Fibroblast of the conjunctiva (primary cell): ENCODE measurements at regions not wholly inside any gene's neighbourhood (a gene's known extent, or its start where the extent isn't known, plus 50 kb on each side); places are given as distances from the start of the nearest gene placed in this dataset.
"Not testable (repeated sequence)": the region's sequence is repeated elsewhere in the genome, so short reads cannot be mapped to it uniquely, and the experiment has no call there.

Experiments used
- DNase-seq: peaks from one replicate; pipeline ENCODE4 v3.0.0-alpha.2; 2010; ENCODE audit warnings: low read depth

DNA sequence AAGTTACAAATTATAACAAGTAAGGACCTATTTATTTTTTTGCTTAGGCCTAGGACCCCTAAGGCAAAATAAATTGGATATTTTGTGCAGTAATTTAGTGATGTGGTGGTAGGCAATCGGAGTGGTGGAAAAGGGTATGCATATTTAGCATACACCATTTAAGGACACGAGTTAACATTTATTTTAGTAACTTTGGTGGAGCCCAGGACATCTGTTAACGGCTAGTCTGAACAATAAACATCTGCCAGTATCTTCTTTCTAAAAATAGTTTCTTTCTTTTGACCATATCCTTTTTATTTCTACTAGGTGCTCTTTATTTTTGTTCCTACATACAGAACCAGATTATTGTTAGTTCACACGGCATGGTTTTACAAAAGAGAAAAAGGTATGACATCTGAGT is 326.3 kb downstream of the CHL1 start:
- no peak for DNase-seq

DNA sequence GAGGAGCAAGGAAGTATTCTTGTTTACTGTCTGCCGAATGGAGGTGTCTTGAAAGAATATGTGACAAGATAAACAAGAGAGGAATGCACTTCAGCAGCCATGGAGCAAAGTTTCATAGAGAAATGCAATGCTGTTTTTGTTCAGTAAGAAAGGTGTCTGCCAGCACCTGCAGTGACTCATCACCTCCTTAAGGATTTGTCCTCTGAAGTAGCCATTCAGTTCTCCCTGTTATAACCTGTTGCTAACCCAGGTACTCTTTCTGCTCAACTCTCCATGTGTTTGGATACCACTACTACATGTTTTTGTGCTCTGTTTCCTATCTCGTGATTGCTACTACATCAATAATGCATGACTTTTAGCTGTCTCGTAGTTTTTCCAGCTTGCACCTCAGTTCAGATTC is 328.9 kb downstream of the CHL1 start:
- no peak for DNase-seq

GRCh38 chr3:535566-536416 is 339.2 kb downstream of the CHL1 start:
- peak; percentile 27 for DNase-seq

GRCh38 chr3:536417-536813 is 339.9 kb downstream of the CHL1 start:
- no peak for DNase-seq

DNA sequence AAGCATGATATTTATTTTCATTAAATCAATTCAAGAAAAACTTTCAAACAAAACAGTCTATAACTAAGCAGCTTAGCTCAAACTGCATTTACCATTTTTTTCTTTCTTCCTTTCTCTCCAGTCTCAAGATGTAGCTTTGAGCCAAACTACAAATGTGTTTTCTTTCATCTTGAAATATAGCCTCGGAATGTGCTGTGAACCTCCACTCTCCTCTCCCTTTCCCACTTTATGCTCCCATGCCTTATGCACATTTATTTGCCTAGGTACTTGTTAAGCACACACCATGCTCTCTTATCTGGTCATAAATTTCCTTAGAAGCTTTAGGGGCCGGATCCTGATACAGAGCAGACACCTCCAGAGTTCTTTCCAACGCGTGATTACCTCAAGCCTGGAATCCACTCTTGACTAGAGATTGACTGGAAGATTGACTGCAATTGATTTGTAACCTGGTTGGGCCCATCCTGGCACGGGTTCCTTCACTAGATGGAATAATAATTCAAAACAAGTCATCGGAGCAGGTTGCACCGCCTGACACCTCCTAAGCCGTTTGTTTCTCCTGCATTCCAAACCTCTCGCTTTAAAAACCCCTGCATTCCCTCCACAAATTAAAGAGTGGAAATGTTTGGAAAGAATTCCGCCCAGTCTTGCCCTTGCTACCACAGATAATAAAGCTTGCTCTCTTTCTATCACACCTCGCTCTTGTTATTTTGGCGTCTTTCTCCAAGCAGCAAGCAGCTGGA is 344.7 kb downstream of the CHL1 start:
- no peak for DNase-seq

DNA sequence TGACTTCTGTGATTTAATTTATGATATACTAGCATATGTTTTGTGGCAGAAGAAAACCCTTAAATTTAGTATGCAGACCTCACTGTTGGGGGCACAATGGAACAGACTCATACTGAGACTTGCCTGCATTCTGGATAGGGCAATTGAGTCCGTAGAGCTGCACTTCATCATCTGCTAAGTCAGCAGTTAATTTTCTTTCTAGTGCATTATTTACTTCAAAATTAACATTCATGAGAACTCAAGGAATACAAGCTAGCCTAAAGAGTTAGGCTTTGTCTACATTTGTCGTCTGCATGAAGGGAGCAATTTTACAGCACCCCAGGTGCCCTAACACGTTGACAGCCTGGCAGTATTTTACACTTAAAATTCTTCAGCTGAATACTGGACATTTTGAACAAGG is 345.5 kb downstream of the CHL1 start:
- no peak for DNase-seq

DNA sequence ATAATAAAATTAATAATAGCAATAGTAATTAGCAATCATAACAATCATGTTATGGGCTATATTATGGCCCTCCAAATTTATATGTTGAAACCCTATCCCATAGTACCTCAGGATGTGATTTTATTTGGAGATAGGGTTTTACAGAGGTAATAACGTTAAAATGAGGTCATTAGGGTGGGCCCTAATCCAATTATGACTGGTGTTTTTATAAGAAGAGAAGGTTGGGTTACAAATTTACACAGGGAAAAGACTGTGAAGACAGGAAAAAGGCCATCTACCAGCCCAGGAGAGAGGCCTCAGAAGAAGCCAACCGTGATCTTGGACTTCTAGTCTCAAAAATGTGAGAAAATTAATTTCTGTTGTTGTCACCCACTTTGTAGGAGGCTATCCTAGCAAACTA is 353.1 kb downstream of the CHL1 start:
- DNase-seq, result no peak

- no peak for DNase-seq
Observed at GRCh38 chr3:550471-550870, 353.9 kb downstream of the CHL1 start.

GRCh38 chr3:557972-558371 is 361.4 kb downstream of the CHL1 start:
- DNase-seq, result no peak

DNA sequence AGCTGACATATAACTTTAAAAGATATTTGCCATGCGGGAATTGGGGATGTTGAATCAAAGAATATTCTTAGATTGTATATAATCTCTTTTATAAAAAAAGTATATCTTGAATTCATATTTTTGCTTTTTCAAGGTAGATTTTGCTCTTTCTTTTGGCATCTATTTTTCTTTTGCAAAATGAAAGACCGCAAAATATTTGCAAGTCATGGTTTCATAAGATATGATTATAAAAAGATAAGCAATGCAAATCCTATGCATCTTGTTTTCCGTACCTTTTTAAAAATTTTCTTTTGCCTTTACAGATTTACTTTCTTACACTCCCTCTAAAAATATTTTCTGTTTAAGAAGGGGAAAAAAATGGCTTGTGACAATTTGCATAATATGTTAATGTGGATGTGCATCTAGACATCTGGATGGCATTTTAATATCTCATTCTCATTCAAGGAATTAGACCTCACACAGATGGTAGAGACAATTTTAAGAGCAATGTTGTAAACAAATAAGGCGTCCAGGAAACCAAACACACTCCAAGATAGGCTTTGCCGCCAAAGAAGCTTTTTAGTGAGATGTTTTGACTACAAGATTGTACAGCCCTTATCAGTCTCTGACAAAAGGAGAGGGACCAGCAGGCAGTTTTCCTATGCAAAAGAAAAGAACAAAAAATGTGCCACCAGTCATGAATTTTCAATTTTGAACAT is 371.1 kb downstream of the CHL1 start:
- no peak for DNase-seq

DNA sequence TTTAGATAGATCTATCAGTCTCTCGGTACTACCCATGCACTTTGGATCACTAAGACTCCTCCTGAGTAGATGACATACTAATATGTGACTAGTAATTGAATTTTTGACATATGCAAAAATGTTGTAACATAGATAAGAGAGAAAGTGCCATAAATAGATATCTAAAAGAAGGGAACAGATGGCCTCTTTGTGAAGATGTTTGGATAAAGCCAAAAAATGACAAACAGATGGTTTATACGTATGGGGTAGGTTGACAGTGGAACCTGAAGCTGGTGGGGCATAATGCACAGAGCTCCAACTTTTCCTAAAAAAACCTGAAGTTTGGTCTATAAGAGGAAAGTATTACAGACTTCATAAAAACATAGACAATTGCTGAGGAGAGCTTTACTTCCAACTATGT is 383.0 kb downstream of the CHL1 start:
- DNase-seq, result not testable (repeated sequence)

DNA sequence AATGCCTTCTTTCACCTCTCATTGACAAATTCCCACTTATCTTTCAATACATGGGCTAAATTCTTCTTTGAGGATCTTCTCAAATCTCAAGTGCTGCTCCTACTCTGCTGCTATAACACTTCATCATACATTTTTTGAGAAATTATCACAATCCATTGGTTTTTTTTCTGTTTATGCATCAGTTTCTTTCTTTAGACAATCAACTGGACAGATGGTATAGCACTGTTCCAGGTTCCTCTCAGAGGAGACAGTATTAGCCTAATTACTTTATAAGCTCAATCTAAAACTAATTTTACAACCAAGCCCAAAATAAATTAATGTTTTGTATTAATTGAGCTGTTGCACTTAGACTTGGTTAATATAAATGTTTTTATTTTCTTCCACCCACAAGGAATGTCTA is 392.5 kb downstream of the CHL1 start:
- not testable (repeated sequence) for DNase-seq

DNA sequence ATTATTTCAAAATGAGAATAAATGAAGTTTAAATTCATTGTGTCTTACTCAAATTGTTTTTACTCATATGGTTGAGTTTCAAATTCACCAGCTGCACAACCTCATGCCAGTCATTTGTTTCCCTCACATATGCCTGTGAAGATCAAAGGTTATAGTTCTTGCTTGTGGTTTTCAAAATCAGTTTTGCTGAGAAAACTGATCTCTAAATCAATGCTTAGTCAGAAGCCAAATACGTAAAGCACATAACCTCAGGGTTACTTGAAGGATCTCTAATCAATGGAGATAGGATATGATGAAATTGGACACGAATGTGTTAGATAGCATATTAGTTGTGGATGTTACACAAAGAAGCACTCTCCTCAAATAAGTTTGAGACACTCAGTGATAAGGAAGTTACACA is 400.7 kb downstream of the CHL1 start:
- not testable (repeated sequence) for DNase-seq

GRCh38 chr3:597746-598145 is 401.2 kb downstream of the CHL1 start:
- DNase-seq, result not testable (repeated sequence)

- DNase-seq, result not testable (repeated sequence)
Observed at GRCh38 chr3:607480-607879, 410.9 kb downstream of the CHL1 start.

- no peak for DNase-seq
Observed at GRCh38 chr3:621714-622113, 425.2 kb downstream of the CHL1 start.

- no peak for DNase-seq
Observed at GRCh38 chr3:622314-622713, 425.8 kb downstream of the CHL1 start.

DNA sequence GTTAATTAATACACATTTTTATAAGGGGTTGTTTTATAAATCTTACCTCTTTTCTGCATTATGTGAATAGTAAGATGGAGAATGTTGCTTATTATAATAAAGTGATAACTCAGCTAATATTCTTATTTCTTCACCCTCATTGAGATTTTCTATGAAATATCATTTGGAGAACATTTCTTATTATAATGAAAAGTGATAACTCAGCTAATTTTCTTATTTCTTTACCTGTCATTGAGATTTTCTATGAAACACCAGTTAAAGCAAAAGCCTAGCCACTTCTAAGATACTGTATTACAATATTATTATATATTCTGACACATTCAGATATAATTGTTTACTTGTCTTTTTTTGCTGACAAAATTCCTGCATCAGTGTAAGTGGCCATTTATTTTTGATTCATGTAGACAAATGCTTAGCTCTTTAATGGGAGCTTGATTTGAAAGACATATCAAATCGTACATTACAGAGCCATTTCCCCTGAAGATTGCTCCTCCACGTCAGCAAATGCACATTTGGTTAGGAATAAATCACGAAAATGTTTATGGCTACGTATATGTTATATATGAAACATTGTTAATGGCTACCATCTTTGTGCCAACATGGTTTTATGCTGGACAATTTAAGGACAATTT is 427.5 kb downstream of the CHL1 start:
- no peak for DNase-seq

- DNase-seq, result peak; percentile 43
Observed at GRCh38 chr3:632571-633170, 436.1 kb downstream of the CHL1 start.

- DNase-seq, result no peak
Observed at GRCh38 chr3:634511-634910, 437.9 kb downstream of the CHL1 start.

- no peak for DNase-seq
Observed at GRCh38 chr3:635393-635792, 438.8 kb downstream of the CHL1 start.

DNA sequence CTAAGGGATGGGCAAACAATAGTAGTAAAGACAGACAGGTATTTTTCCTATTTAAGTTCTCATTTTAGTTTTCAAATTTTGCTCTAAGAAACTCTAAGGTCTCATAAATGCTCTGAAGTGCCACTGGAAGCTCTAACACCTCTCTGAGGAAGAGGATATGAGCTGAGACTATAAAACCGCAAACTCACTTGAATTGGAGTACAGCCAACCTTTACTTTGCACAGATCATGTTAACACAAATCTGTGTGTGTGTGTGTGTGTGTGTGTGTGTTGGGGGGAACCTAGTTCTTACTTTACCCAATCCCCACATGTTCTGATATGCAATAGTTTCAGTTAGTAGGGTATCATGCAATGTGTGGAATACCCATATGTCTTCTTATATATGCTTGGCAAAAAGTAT is 446.8 kb downstream of the CHL1 start:
- DNase-seq, result no peak
